Activated T-cell treated with anti-CD3 and anti-CD28 coated beads for 48 hours (primary cell): ENCODE measurements at regions not wholly inside any gene's neighbourhood (a gene's known extent, or its start where the extent isn't known, plus 50 kb on each side); places are given as distances from the start of the nearest gene placed in this dataset.

Experiments
- DNase-seq: peaks from one replicate; pipeline ENCODE4 v3.0.0-alpha.2; 2020; ENCODE audit warnings: low read depth

DNA sequence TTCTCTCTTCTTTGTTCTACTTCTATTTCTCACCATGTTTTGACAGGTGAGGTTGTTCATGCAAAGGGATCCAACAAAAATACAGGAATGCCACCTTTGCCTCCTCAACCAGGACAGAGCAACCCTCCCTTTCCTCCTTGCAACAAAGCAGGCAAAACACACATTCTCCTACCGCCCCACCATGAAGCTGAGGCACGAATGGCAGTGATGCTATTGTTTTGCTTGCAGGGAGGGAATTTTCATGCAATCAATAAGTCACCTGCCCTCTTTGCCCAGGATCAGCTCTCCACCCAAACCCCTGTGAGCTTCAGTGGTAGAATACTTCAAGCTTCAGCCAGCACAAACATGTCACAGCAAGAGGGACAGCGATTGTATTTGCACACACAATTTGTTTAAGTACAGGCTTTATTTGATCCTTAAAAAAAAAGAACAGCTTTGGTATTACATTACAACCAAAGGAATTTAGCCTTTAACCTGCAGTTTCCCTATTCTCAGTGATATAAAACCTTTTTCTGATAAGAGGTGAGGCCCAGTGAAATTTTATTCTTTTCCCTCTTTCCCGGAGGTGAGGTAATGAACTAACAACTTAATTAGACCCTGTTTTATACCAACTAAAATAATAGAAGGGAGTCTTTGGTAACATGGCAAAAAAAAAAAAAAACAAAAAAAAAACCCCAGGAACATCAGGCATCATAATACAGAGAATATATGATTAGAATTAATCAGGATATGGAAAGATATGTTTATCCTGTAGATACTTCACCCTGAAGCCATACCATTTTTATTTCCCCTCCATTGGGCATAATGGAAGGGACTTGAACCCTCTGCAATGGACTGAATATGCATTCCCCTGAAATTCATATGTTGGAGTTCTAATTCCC is 87.0 kb upstream of the EEA1 start:
- DNase-seq = no peak

DNA sequence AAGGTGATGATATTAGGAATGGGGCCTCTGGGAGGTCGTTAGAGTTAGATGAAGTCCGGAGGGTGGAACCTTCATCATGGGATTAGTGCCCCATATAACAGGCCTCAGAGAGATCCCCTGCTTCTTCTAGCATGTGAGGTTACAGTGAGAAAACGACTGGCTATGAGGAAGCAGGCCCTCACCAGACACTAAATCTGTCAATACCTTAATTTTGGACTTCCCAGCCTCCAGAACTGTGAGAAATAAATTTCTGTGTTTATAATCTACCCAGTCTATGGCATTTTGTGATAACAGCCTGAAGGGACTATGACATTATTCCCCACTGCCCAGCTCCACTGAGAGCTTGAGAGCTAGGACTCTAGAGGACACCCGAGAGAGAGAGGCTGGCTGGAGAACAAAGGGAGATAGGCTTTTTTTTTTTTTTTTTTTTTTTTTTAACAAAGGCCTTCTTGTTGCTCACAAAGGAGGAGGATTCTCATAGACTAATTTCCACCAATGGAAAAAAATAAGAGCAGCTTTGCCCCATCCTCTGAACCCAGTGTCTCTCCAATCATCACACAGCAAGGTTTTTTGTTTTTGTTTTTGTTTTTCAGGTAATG is 87.8 kb upstream of the EEA1 start:
- DNase-seq = no peak

DNA sequence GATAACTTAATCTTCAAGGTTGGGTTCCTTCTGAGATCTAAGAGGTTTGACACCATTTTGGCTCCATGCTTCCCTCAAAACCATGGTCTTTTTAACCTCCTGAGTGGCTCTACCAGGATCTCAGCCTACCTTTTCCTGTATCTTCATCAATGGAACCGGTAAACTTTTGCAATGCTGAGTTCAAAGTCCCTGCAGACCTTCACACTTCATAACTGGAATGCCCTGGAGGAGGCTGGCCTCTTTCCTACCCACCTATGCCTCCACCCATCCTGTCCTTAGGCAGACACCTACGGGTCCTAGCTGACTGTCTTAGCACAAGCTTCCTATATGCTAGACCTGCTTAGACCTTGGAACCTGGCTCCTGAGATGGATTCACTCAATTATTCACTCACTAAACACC is 89.5 kb upstream of the EEA1 start:
- DNase-seq = no peak

DNA sequence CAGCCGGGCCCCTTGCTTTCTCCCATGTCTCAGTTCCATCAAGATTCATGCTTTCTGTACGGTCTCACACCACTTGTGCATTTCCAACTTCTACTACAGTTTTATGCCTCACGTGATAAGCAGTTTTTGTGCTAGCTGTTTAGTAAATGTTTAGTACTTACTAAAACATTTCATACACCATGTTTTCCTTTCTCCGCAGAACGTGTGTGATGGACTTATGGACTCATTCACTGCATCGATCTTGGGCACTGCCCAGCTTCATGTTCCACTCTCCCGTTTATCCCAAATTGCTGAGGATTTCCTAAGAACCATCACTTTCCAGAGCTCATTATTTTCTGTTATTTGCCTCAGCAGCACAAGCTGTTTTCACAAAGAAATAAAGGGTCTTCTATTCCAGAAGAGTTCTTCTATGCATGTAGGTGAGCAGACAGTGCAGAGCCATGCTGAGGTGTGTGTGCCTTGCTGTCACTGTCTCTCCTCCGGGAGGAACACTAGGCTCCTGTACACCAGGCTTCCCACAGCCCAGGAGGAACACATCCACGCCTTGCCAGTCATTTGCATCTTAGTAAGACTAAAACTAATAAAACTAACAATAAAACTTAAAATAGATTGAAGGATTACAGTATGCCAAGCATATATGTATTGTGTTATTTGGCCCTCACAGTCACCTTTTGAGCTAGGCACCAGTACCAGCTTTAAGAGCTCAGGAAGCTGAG is 90.3 kb upstream of the EEA1 start:
- DNase-seq = no peak

DNA sequence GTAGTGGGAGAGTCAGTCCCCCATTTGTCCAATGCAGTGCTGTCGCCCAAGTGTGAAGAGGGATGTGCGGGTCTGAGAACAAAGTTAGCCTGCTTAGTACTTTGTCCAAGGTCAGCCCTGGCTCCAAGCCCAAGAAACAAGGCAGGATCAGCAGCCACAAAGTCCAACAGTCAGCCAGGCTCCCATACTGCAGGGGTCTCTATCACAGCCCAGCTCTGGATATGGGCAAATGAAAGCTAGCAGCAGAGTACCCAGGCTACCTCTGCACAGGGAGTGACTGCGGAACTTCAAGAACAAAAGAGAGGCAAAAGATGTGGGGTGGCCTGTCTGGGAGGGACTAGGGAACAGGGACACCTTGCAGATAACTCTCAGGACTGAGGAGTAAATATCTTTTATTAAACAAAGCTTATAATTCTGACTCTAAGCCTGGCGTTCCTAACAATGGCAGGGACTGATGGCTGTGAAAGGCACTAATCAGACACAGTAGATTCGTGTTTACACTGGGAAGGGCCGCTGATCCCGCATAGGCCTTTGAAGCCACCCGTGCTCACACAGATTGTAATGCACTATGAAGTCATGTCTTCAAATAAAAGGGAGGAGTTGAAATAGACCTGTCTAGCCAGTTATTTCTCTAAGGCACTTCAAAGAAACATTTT is 91.0 kb upstream of the EEA1 start:
- DNase-seq = no peak

DNA sequence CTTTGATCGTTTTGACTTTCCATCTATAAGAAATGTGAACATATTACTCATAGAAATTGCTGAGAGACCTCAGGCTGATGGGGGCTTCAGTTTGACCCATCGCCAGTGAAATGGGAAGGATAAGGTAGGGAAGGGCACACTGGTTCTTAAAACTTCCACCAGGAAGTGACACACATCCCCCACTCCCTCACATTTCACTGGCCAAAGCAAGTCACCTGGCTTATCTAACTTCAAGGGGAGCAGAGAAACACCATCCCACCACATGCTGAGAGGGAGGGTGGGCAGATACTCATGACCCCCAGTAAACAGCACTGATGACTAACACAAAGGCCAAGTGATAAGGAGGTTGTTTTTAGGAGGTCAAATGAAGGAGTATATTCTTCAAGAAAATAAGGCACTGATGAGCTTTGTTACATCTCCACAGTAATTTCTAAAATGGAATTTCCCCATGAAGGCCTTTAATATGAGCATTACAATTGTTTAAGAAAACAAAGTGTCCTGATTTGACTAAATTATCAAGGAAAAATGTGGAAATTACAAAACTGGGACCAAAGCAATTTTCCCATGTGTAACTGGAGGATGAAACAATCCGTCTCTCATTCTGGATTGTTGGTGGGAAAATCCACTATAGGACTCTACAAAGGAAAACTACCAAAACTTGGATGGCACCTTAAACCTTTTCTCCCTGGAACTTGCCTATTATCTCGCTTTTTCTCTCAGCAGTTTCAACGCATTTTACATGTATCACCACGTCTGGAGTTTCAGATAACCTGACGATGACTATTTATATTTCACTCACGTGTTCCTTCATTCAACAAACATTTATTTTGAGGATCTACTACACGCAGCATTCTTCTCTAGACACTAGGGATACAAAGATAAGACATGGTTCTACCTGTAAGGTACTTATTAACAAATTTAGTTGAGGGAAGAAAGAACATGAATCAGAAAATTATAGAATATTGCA is 91.8 kb upstream of the EEA1 start:
- DNase-seq = no peak

DNA sequence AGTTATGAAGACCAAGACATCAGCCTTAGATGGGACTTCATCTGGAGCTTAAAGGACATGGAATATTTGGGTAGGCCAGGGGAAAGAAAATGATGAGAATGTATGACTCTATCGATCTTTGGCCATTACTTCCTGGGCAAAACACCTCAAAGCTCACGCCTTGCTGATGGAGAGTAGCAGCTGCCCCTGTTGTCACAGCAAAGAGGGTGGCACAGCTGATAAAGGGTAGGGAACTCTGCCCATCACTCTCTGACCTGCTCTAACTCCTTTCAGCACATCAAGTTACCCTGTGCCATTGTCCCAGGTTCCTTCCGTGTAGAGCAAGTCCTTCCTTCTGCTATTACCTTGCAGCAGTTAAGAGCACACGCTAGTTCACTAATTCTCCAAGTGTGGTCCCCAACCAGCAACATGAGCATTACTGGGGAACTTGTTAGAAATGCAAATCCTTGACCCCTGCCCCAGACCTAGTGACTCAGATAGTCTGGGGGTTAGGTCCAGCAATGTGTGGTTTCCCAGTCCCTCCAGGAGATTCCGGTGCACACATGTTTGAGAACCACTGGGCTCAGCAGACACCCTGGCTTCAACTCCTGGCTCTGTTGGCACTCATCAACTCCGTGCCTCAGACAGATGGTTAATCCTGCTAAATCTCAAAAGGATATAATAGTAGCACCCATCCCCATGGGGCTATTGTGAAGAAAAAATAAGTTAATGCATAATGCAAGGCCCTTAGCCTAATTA is 93.7 kb upstream of the EEA1 start:
- no peak for DNase-seq

DNA sequence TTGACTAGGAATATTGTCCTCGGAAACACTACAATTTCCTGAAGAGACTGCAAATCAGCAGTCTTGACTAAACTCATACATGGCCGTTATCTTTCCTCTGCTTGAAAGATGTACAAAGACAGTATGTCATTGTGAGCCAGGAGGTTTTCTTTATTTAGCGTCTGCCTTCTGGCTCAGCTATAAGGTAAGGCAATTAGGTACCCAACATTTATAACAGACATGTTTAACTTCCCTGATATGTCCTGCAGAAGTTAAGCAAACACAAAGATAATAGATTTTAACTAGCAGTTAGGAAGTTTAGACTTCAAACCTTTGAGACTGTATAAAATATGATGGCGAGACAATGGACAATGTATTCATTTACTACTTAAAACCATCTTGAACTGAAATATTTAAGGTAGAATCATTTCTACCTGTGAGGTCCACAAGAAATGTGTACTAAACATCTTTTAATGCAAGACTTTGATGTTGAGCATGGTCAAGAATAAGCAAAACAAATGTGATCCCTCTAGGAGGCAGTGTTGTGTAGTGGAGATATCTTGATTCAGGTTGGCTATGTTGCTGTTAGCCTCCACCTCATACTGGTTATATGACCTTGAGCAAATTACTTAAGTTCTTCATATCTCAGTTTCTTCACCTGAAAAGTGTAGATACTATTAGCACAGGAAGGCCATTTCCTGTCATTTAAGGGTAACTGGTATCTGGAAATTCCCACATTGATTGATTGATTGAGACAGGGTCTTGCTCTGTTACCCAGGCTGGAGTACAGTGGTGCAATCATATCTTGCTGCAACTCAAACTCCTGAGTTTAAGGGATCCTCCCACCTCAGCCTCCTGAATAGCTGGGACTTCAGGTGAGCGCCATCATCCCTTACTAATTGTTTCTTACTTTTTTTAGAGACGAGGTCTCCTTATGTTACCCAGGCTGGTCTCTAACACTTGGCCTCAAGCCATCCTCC is 96.3 kb upstream of the EEA1 start:
- no peak for DNase-seq

DNA sequence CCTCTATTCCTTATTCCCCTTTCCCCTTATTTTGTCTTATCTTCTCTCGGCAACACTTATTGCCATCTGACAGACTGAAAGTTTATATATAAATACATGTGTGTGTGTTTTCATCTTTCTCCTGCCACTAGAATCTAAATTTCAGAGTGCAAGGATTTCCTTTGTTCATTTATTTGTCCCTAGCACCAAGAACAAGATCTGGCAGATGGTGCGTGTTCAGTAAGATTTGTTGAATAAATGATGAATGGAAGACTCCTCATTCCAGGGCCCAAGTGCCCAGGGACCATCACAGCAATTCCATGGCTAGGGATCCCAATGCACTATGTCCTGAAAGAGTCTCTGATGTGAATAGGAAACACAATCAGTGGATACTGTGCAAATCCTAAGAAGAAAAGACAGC is 97.9 kb upstream of the EEA1 start:
- DNase-seq = no peak

DNA sequence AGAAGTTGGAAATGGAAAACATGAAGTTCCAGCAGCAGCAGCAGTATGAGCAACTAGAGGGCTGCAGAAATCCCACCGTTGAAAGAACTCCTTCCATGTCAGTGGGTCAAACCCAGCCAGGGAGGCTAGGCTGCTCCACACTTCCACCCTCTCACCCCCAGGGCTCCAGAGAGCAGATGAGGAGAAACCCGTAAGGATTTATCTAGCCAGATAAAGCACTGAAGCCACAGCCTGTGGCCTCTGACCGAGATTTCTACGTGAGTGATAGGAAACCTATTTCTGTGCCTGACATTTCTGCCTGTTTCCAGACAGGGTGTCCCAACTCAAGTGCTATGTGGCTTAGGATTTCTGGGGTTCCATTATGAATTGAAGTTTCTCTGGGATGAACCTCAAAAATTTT is 100.0 kb upstream of the EEA1 start:
- DNase-seq = no peak

DNA sequence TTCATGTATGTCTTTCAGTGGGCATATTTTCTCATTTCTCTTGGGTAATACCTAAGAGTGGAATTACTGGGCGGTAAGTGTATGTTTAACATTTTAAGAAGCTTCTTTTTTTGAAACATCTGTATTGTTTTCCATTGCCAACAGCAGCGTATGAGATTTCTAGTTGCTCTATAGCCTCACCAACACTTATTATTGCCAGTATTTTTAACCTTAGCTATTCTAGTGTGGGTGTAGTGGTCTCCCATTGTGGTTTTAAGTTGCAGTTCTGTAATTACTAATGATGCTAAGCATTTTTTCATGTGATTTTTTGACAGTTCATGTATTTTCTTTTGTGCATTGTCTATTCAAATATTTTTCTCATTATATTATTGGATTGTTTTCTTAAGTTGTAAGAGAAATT is 101.9 kb upstream of the EEA1 start:
- no peak for DNase-seq

DNA sequence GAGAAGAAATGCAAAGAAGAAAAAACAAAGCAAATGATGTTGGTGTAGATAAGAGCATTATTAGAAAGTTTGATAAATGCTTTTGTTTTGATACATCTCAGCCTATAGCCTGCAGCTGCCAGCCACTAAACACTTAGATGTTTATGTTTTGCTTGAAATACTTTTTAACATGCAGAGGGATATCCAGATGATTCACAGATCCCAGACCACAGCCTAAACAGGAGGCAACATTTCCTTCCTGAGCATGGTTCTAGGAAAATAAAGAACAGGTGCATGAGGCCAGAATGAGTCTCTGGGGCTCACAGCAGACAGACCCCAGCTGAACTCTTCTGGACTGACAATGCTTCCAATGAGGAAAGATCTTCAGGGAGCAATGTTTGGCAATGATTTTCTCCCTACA is 103.7 kb upstream of the EEA1 start:
- DNase-seq = no peak

DNA sequence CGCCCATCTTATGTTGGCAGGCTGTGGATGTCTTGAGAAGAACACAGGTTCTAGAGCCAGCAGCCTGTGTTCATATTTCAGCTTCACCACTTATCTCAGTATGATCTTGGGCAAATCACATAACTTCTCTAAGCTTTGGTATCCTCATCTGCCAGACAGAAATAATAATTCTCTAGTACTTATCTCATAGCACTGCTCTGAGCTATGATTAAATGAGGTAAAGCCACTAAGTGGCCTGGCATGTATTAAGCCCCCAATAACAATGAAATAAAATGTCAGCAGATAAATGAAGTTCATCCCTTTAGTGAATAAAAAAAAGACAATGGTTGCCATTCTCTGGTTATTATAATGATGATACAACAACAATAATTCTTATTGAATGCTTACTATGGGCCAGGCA is 104.9 kb upstream of the EEA1 start:
- DNase-seq = no peak

DNA sequence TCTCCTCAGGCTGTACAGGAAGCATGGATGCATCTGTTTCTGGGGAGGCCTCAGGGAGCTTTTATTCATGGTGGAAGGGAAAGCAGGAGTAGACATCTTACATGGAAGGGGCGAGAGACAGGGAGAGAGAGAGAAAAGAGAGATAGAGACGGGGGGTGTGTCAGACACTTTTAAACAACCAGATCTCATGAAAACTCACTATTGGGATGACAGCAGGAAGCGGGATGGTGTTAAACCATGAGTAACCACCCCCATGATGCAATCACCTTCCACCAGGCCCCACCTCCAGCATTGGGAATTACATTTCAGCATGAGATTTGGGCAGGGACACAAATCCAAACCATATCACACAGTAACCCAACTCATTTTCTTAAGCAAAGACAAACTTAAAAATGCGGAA is 110.0 kb upstream of the EEA1 start:
- no peak for DNase-seq

DNA sequence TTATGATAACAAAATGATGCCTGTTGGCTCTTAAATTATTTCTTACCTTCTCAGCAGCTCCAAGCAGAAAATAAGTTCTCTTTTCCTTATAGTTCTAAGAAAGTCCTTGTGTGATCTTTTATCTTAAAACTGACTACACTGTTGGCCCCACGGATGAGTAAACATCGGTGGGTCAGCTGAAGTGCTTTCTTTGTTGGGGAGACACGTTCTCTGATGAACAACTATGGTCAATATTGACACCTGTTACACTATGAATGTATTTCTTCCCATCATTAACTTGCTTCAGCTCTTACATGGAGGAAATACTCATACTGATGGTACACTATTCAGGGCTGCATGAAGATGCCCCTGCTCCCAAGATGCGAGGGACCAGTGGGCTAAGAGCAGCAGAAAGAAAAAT is 110.8 kb upstream of the EEA1 start:
- no peak for DNase-seq

DNA sequence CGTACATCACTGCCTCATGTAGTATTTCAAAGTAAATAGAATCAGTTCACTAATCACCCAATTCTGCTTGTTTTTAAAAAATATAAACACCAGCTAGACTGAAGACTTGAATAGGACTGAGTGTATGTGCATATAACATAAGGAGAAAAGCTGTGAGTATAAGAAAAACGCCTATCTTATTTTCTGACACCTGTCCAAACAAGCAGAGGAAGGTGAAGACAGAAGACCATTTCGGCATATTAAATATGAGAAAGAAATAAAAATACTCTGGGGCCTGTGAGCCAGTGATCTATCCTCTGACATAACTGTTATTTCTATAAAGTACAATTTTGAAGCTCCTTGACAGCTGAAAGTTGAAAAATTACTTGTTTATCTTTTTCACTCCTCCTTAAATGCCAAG is 111.3 kb upstream of the EEA1 start:
- no peak for DNase-seq

DNA sequence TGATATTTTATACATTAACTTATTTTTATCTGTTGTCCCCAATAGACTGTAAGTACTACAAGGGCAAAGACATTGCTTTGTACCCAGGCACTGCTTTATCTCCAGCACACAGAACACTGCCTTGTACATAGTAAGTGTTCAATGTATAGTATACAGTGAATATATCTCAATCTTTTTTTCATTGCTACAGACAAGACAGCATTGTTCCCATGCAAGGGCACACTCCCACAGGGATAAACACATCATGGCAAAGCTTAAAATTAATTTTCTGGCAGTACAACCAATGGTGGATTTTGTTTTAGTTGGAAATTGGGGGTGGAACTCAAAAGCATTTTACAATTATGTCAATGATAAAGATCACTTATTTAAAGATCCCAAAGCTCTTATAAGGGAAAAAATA is 112.3 kb upstream of the EEA1 start:
- DNase-seq = no peak

DNA sequence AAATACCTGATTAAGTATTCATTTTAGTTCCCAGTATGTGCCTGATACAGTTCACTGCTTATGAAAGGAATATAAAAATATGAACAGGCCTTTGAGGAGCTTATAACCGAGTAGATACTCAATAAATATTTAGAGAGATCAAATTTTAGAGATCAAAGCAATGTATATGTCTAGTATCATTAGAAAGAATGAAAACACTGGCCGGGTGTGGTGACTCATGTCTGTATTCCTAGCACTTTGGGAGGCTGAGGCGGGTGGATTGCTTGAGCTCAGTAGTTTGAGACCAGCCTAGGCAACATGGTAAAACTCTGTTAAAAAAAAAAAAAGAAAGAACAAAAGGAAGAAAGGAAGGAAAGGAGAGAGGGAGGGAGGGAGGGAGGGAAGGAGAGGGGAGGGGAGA is 113.2 kb upstream of the EEA1 start:
- no peak for DNase-seq

DNA sequence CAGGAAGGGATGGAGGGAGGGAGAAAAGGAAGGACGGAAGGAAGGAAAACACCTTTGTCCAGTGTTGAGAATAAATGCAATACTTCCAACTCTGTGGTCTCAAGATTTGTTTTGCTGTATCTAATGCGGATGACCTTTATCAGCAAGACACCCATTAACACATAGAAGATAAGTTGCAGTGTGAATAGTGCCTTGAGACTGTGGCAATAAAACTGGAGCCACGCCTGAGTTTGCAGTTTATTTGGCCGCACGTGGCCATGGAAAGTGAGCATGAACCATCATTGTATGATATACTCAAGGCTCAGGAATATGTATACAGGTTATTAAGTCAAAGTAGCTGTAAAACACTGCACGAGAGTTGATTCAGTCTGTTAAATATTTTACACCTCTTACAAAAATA is 113.6 kb upstream of the EEA1 start:
- no peak for DNase-seq
